T-helper 1 cell (primary cell): ENCODE measurements at regions not wholly inside any gene's neighbourhood (a gene's known extent, or its start where the extent isn't known, plus 50 kb on each side); places are given as distances from the start of the nearest gene placed in this dataset.
"Not testable (repeated sequence)": the region's sequence is repeated elsewhere in the genome, so short reads cannot be mapped to it uniquely, and the experiment has no call there.

Experiments
- DNase-seq, 5 donors: peaks; one replicate each; pipeline ENCODE4 v3.0.0-alpha.2; 2012 to 2020

DNA sequence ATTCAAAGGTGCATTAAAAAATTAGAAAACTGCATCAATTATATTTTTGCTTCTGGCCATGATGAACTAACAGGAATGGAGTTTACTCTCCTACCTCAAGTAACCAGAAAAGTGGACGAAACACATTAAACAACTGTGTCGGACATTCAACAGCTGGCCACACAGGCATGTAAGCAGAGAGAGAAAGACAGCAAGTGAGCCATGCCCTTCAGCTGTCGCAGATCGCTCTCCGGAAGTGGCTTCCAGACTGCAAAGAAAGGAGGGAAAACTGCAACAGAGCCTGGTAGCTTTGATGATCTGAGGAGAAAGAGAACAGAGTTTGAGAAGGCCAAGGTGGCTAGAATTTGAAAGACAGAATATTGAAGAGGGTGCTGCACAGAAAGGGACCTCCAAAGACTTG lies 557.2 kb downstream of the MATN1 start:
- no peak for DNase-seq

DNA sequence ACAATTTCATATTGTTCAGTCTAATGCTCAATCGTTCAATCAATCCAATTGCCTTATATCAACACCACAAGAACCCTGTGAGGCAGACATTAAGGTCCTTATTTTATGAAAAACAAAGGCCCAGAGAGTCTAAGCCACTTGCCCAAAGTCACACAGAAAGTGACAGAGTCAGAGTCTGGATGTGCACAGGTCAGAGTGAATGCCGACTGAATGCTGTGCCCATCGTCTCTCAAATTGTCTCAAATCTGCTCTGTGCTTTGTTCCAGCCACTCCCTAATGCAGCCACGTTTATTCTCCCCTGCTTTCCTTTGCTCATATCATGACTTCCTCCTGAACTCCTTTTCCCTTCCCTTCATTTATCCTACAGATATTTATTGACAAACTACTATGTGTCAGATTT lies 558.3 kb downstream of the MATN1 start:
- DNase-seq = no peak

DNA sequence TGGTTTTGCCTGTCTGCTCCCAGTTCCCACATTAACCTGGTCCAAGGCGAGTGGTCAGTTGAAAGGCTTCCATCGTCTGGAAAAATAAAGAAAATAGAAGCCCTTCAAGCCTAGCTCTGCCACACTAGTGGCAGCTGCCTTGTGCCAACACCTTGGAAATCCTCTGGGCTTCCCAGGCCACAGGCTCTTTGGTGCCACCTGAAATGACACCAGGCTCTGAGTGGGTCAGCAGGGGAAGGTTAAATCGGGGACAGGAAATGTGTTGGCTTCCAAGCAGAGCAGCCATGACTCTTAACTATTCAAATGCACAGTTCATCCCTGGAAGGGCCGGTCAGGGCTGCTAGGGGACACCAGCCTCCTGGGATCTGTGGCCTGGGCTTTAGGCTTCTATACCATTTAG lies 558.7 kb downstream of the MATN1 start:
- DNase-seq = no peak

DNA sequence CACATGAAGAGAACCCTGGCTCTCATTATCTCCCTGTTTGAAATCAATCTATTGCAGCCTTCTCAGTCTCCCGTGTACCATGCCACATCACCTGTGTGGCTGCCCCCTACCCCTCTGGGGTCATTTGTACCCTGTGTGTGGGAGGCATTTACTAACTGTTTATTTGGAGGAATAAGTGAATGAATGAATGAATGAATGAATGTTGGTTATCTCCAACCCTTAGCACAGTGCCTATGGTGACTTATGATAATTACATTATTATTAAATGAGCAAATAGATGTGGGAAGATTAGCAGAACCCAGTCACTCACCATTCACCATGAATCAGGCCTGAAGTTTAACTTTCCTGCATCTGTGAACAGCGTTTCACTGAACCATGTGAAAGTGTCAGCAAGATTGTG lies 560.8 kb downstream of the MATN1 start:
- DNase-seq = no peak

DNA sequence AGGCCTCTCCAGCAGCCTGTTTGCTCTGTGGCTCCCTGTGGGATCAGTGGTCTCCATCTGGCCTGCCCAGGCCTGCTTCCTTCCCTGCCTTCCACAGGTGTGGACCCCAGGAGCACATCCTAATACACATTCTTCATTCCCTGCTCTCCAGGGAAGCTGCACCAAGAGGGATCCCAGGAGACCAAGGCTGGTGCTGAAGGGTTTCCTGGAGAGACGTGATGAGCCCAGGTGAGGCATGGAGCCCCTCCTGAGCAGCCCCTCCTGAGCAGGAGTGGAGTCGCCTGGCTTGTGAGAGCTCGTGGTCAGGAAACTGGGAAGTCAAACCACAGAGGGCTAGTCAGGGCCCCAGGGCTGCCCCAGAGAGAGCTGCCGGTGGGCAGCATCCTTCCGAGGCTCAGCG lies 561.4 kb downstream of the MATN1 start:
- no peak for DNase-seq

DNA sequence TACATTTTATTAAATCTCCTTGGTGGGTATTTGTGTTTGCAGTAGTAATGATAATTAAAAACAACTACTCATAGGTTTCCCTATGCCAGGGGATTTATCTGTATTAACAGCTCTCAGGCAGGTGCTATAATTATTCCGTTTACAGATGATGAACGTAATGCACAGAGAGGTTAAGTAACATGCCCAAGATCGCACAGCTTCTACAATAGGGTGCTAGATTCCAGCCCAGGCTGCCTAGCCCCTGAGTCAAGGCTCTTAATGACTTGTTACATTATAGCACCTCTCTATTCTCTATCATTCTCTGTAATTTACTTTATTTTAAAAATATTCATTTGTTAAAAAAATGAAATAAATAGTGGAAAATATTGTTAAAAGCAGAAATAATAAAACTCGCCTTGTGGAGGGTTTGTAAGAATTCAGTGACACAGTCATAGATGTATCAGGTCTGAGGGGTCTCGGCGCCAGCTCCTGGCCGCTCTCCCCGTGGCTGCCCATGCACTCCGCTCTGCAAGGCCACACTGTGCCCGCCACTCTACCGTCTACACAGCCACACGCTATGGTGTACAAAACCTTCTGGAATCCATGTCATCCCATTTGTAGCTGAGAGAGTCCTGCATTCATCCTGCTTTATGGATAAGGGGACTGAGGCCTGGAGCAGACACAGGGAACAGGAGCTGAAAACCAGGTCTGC lies 562.2 kb downstream of the MATN1 start:
- no peak for DNase-seq

DNA sequence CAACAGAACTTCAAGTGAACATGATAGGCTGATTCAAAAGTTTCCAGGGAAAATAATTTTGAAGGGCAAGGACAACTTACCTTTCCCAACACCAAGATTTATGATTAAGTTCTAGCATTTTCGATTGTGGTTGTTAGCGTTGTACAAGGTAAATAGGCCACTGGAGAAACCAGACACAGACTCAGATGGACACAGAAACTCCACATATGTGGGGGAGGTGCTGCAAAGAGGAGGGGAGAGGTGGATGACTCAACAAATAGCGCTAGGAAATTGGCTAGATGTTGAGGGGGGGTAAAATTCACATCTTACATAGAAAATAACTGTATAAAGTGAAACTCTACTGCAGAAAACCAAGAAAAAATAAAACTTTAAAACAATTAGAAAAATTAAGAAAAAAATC lies 564.4 kb downstream of the MATN1 start:
- DNase-seq = no peak

DNA sequence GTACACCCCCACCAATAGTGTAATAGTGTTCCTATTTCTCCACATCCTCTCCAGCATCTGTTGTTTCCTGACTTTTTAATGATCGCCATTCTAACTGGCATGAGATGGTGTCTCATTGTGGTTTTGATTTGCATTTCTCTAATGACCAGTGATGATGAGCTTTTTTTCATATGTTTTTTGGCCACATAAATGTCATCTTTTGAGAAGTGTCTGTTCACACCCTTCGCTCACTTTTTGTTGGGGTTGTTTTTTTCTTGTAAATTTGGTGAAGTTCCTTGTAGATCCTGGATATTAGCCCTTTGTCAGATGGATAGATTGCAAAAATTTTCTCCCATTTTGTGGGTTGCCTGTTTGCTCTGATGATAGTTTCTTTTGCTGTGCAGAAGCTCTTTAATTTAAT lies 567.7 kb downstream of the MATN1 start:
- not testable (repeated sequence) for DNase-seq

DNA sequence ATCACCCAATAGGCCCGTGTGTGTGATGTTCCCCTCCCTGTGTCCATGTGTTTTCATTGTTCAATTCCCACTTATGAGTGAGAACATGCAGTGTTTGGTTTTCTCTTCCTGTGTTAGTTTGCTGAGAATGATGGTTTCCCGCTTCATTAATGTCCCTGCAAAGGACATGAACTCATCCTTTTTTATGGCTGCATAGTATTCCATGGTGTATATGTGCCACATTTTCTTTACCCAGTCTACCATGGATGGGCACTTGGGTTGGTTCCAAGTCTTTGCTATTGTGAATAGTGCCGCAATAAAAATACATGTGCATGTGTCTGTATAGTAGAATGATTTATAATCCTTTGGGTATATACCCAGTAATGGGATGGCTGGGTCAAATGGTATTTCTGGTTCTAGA lies 568.1 kb downstream of the MATN1 start:
- DNase-seq = not testable (repeated sequence)

DNA sequence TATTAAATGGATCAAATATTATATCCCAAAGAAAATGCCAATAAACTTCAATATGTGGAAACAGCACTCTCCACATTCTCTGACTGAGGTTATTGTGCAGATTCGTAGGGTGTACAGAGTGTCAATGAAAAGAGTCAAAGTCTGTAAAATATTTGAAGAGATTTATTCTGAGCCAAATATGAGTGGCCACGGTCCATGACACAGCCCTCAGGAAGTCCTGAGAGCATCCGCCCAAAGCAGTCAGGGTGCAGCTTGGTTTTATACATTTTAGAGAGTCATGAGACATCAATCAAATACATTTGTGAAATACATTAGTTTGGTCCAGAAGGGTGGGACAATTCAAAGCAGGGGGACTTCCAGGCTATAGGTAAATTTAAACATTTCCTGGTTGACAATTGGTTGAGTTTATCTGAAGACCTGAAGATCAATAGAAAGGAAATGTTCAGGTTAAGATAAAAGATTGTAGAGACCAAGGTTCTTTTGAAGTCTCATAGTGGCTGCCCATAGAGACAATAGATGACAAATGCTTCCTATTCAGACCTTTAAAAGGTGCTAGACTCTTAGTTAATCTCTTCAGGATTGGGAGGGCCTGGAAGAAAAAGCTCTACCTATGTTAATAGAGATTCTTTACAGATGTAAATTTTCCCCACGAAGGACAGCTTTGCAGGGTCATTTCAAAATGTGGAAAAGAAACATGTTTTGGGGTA lies 569.5 kb downstream of the MATN1 start:
- no peak for DNase-seq

DNA sequence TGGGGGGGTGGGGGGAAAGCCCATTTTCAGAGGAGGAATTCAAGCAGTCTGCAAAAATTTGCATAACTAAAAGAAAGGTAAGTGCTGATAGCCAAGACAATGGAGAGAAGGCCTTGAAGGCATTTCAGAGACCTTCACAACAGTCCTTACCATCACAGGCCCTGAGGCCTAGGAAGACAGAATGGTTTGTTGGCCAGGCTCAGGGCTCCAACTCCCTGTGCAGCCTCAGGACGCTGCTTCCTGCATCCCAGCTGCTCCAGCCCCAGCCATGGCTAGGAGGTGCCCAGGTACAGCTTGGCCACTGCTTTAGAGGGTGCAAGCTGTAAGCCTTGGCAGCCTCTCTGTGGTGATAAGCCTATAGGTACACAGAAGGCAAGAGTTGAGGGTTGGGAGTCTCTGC lies 571.6 kb downstream of the MATN1 start:
- DNase-seq = no peak

DNA sequence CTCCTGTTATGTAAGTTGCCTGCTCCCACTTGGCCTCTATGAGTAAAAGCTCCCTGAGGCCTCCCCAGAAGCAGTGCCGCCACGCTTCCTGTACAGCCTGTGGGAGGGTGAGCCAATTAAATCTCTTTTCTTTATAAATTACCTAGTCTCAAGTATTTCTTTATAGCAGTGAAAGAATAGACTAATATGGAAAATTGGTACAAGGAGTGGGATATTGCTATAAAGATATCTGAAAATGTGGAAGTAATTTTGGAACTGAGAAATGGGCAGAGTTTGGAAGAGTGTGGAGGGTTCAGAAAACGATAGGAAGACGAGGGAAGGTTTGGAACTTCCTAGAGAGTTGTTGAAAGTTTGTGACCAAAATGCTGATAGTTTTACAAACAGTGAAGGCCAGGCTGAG lies 572.3 kb downstream of the MATN1 start:
- no peak for DNase-seq

DNA sequence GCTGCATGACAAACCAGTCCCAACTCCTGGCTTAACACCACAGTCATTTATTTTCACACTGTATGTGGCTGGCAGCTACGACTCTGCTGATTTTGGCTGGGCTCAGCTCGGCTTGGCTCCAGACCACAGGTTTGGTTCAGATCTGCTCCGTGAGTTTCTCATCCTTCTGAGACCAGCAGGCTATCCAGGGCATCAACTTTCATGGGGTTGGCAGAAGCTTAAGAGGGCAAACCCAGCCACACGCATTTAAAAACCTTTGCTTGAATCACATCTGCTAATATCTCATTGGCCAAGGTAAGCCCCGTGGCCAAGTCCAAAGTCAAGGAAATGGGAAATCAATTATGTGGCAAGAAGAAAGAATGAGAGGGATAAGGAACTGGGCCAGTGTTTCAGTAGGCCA lies 574.2 kb downstream of the MATN1 start:
- no peak for DNase-seq

DNA sequence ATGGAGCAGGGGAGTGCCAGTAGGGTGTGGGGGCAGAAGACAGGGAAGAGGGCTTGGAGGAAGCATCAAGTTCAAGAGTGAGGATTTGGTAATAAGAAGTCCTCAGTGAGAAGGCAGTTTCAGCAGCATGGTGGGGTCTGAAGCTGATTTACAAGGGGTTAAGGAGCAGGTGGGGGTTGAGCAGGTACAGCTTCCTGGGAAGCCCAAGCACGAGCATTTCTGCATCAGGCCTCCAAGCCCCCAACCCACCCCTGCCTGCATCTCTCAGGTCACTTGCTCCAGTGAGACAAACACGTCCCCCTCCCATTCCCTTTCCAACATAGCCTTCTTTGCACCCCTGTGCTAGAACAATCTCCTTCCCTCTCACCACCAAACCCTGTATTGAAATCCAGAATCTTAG lies 574.7 kb downstream of the MATN1 start:
- no peak for DNase-seq

DNA sequence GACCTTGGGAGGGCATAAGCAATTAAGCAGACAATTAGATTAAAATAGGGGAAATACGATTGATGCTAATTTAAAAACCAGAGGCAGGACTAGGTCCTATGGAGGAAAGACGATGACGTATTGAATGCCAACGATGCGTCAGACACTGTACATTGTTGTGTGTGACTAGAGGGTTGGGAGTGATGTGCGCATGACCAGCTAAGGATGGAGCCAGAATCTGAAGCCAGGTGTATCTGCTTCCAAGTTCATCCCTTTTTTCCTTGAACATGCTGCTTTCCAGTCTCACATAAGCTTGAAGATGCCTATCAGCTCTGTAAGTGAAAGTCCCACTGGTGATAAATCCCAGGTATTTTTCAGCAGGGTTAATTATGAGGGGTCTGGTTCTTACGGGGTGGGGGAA lies 576.2 kb downstream of the MATN1 start:
- no peak for DNase-seq

DNA sequence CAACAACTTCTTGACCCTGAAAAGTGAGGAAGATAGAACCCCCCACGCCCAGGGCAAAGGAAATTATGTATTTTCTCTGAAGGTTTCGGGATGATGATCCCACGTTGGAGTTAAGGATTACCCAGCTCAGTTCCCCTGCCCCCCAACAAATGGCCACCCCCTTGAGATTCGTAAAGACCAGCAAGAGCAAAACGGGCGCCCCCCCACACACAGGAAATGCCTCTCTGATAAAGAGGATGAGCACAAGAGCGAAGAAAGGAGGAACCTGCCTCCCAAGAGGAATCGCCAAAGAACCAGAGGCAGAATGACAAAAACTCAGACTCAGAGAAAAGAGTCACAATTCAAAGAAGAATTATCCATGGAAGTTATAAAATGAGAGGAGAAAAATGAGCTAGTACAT lies 576.9 kb downstream of the MATN1 start:
- no peak for DNase-seq

DNA sequence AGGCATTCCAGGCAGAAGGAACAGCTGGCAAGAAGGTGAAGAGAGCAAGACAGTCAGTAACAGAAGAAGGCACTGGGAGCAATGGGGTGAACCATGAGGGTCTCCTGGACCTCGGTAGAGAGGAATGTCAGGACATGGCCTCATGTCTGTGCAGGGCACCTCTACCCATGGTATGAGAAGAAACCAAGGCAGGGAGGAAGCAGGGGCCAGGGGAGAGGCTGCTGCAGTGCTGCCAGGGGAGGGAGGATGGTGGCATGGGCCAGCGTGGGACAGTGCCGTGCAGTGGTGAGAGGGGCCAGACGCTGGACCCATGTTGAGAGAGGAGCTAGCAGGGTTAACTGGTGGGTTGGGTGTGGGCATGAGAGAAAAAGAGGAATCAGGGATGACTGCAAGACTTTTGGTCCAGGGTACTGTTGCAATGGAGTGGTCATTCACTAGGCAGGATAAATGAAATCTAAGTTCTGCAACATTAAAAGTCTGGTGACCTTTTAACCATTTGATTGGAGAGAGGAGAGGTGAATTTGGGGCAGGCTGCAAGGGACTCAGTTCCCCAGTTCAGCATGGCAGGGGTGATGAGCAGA lies 577.6 kb downstream of the MATN1 start:
- DNase-seq = no peak

DNA sequence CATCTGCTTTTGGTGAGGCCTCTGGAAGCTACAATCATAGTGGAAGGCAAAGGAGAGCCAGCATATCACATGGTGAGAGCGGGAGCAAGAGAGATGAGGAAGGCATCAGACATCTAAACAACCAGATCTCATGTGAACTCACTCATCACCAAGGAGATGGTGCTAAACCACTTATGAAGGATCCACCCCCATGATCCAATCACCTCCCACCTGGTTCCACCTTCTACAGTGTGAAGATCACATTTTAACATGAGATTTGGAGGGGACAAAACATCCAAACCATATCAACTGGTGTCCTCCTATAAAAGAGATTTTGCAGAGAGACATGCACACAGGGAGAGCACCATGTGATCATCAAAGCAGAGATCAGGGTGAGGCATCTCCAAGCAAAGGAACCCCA lies 578.6 kb downstream of the MATN1 start:
- no peak for DNase-seq

DNA sequence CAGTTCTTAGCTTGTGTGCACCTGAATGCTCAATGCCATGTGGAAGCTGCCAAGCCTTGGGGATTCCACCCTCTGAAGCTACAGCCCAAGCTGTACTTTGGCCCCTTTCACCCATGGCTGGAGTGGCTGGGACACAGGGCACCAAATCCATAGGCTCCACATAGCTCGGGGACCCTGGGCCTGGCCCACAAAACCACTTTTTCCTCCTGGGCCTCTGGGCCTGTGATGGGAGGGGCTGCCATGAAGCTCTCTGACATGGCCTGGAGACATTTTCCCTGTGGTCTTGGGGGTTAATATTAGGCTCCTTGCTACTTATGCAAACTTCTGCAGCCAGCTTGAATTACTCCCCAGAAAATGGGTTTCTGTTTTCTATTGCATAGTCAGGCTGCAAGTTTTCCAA lies 579.9 kb downstream of the MATN1 start:
- no peak for DNase-seq

DNA sequence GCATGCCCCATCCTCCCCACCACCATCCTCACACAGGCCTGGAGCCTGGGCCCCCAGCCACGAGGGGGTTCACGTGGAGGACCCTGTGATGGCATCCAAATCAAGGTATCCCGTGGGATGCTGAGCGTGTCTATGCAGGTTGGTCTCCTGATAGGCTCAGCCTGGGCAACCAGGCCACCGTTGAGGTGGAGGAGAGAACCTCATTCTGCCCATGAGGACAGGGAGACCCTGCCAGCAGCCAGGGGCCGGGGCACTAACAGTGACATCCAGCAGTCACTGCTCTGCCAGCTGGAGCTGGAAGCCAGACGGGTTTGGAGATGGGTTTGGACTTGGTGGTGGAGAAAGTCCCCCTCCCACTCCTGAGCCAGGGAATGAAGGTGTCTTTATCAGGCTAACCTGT lies 582.8 kb downstream of the MATN1 start:
- DNase-seq = no peak

DNA sequence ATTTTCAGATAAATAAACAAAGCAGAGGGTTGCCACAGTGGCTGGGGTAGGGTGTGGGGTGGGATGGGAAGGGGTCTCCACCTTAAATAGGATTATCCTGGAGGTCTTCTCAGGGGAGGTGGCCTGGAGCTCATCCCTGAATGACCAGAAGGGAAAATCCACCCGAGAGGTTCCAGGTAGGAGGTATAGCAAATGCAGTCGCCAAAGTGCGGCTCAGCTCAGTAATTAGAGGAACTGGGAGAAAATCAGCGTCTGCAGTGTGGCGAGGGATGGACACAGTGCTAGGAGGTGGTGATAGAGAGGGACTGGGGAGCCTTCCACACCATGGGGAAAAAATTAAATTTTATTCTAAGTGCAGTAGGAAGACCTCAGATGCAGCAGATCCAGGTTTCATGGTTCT lies 584.5 kb downstream of the MATN1 start:
- DNase-seq = no peak

DNA sequence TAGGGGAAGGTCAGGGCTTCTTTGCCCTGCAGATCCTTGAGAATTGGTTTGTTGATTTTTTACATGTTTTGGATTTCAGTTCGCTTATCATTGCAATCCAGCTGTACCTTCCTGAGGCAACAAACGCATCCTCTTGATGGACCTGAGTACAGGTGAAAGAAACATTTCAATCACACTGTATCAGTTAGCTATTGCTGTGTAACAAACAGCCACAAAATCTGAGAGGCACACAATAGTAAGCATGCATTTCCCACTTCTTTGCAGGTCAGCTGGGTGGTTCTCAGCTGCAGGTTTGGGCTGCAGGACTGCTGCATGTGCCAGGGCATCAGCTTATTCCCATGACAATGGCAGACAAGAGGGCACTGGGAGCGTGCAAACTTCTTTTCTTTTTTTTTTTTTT lies 586.4 kb downstream of the MATN1 start:
- no peak for DNase-seq

DNA sequence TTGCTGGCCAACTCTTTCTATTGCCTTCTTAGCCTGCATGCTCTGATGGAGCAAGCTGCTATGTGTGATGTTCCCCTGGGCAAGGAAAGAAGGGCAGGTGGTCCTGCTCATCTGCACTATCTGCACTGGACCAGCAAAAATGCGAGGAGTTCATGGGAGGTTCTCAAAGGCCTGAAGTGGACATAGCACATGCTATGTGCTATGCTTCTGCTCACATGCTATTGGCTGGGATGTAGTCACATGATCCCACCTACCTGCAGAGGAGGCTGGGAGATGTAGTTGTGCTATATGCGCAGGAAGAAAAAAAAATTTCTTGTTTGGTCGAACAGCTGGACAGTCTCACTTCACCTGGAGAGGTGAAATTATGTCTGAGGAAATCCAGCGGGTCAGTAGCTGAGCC lies 587.7 kb downstream of the MATN1 start:
- no peak for DNase-seq

DNA sequence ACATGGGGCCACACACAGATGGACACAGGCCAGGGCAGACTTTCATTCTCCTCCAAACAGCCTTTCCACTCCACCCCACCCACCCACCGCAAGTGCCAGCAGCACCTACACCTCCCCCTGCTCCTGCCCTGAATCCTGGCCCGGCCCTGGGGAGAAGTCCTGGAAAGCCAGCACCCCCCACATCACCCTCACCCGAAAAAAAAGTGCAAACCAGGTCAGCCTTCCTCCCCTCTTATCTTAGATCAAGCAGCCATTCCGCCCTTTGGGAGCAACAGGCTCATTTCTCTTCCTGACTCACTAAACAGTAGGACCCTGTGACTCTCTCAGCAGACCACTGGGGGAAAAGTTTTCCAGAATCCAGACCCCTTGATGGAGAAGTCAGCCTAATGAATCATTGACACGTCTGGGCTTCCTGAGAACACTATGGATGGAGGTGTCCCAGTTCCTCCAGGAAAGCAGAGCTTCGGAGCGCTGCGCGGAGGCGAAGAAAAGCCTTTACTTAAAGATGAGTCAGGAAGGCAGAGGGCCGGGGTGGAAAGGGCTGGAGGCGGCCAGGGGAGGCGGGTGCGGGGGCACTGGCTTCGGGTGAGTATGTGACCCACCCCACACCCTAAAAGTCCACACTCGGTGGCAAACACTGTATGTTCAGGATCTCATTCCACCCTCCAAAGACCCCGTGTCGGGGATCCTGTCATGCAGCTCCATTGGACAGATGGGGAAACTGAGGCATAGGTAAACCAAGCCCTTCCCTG lies 588.7 kb downstream of the MATN1 start:
- DNase-seq = no peak
